Heart left ventricle (tissue), 13 donors: ENCODE measurements at regions not wholly inside any gene's neighbourhood (a gene's known extent, or its start where the extent isn't known, plus 50 kb on each side); places are given as distances from the start of the nearest gene placed in this dataset.

ENCODE experiments used
- CTCF ChIP-seq, 12 donors: fragments of 200-600 bp; sonication (generic) in 4 of 12; IDR thresholded peaks; one replicate each; pipeline versions ENCODE4 v1.5.0 to v1.8.0; 2018 to 2022; ENCODE audit warnings: antibody characterized with exemption in 12 of 12, mild to moderate bottlenecking in 5 of 12
- POLR2A ChIP-seq, 2 donors: fragments of 450-650 bp; IDR thresholded peaks; one replicate each; pipeline ENCODE4 v1.6.1; 2017; ENCODE audit warnings: antibody characterized with exemption in 2 of 2, mild to moderate bottlenecking in 2 of 2, moderate library complexity in 2 of 2
- donor health status: ischemic (EF 13 %, LVEDD 7.1; RV severe dilation, severe dysfunction).
- donor health status: DM: no; HTN: yes; CAD: no.
- donor health status: DM: no; HTN: no; CAD: no.
- donor health status: ischemic (EF 25% LVEDD 6.9; RV normal size, moderate dysfunction).
- donor health status: ischemic (EF 25% LVEDD 5.7; RV mildly dilated, moderate dysfunction).
- donor health status: ischemic (EF 35%, LVEDD 5.7; RV mildly dilated, moderate dysfunction).
- donor health status: nonischemic (EF 11% LVEDD 7.7; RV severe dilation, severe dysfunction).
- donor health status: DM: yes; HTN: yes; CAD: no.
- donor health status: PGD.
- donor health status: ischemic (EF 29% LVEDD 5.4; RV normal size, mild dysfunction).
- donor health status: nonischemic (EF 23%, LVEDD 6.1; RV moderate dilation, normal function).

- TF ChIP-seq POLR2A (IDR thresholded peaks at IDR 0.05) (no peak), CTCF (IDR thresholded peaks at IDR 0.05) (no peak)
Observed at GRCh38 chr21:27146268-27146667, 179.4 kb upstream of the ADAMTS5 start.
